Endodermal cell (in vitro differentiated cells): ENCODE measurements at regions not wholly inside any gene's neighbourhood (a gene's known extent, or its start where the extent isn't known, plus 50 kb on each side); places are given as distances from the start of the nearest gene placed in this dataset.
"Not testable (repeated sequence)": the region's sequence is repeated elsewhere in the genome, so short reads cannot be mapped to it uniquely, and the experiment has no call there.

ENCODE experiments used
- DNase-seq: peaks from one replicate; pipeline ENCODE4 v3.0.0-alpha.2; 2017
- H3K27ac ChIP-seq: 2 replicates; pipeline ENCODE4 v1.5.1; 2013; ENCODE audit warnings: mild to moderate bottlenecking, low read depth, low read length, moderate library complexity
- H3K27me3 ChIP-seq: 2 replicates; pipeline ENCODE4 v1.6.1; 2013; ENCODE audit warnings: mild to moderate bottlenecking, low read length, moderate library complexity; ENCODE audit not compliant: insufficient read depth, control insufficient read depth, poor library complexity, severe bottlenecking
- H3K36me3 ChIP-seq: 2 replicates; pipeline ENCODE4 v1.7.0; 2013; ENCODE audit warnings: mild to moderate bottlenecking, low read length, moderate library complexity; ENCODE audit not compliant: control insufficient read depth, insufficient read depth
- H3K4me1 ChIP-seq: one replicate; pipeline ENCODE4 v1.7.0; 2013; ENCODE audit warnings: low read length; ENCODE audit not compliant: control insufficient read depth, insufficient read depth
- H3K4me3 ChIP-seq: 2 replicates; pipeline ENCODE4 v1.5.1; 2013; ENCODE audit warnings: mild to moderate bottlenecking, low read length, moderate library complexity
- H3K9ac ChIP-seq: 2 replicates; pipeline ENCODE4 v1.6.1; 2013; ENCODE audit warnings: mild to moderate bottlenecking, low read length, moderate library complexity; ENCODE audit not compliant: poor library complexity, severe bottlenecking; ENCODE audit errors: extremely low read depth
- H3K9me3 ChIP-seq: 2 replicates; pipeline ENCODE4 v1.6.1; 2013; ENCODE audit warnings: mild to moderate bottlenecking, low read length, moderate library complexity; ENCODE audit not compliant: control insufficient read depth
- H3K27ac Mint-ChIP-seq: 2 replicates; pipeline ENCODE4 v1.8.0; 2020; ENCODE audit warnings: mixed read lengths
- H3K27me3 Mint-ChIP-seq: 2 replicates; pipeline ENCODE4 v1.8.0; 2021; ENCODE audit warnings: mild to moderate bottlenecking, mixed read lengths; ENCODE audit not compliant: insufficient read depth
- H3K36me3 Mint-ChIP-seq: 2 replicates; pipeline ENCODE4 v1.8.0; 2020; ENCODE audit warnings: low read depth, mixed read lengths
- H3K4me1 Mint-ChIP-seq: 2 replicates; pipeline ENCODE4 v1.8.0; 2020; ENCODE audit warnings: mixed read lengths
- H3K4me3 Mint-ChIP-seq: 2 replicates; pipeline ENCODE4 v1.8.0; 2020; ENCODE audit warnings: mild to moderate bottlenecking, moderate library complexity, mixed read lengths
- H3K9me3 Mint-ChIP-seq: 2 replicates; pipeline ENCODE4 v1.8.0; 2020; ENCODE audit warnings: mild to moderate bottlenecking, mixed read lengths
- CTCF ChIP-seq: fragments of 200-600 bp; sonication (generic); conservative IDR thresholded peaks from 2 replicates; pipeline ENCODE4 v1.5.0; 2021; ENCODE audit warnings: antibody characterized with exemption, mild to moderate bottlenecking
- WGBS, 2 experiments: methylation state at CpG; one replicate each; pipeline versions ENCODE4 v1.1.5 to v1.1.7; 2013; ENCODE audit warnings: missing lambda C conversion rate in 2 of 2, mixed read lengths in 1 of 2; ENCODE audit not compliant: insufficient coverage in 1 of 2, insufficient read length in 1 of 2; 5-methylcytosine and 5-hydroxymethylcytosine counted together

- Mint-ChIP-seq H3K27ac (no peak overlapping the region), H3K36me3 (peaks cover 10% of the 10 kb centered on the region)
- H3K36me3 ChIP-seq = no peaks in the 10 kb centered on the region
Observed at GRCh38 chr22:11307998-11308397, 4220.0 kb upstream of the OR11H1 start.

GRCh38 chr22:11309777-11310176, 4218.2 kb upstream of the OR11H1 start:
- H3K27ac Mint-ChIP-seq, DNase-seq, H3K27me3 ChIP-seq, H3K9ac ChIP-seq, H3K36me3 ChIP-seq, H3K4me1 Mint-ChIP-seq, H3K27me3 Mint-ChIP-seq, H3K4me3 ChIP-seq, H3K27ac ChIP-seq, H3K4me3 Mint-ChIP-seq, H3K4me1 ChIP-seq, H3K36me3 Mint-ChIP-seq: not testable (repeated sequence)
- peaks cover 98% of the 10 kb centered on the region for H3K9me3 Mint-ChIP-seq
- WGBS, 2 experiments = 67 to 69% methylated on average over 4 of the region's 4 CpGs
- peaks cover 86% of the 10 kb centered on the region for H3K9me3 ChIP-seq

More at GRCh38 chr22:11307998-11308397, 4220.0 kb upstream of the OR11H1 start:
- Mint-ChIP-seq H3K4me1 (no peaks in the 10 kb centered on the region), H3K4me3 (no peak overlapping the region), H3K27me3 (no peaks in the 10 kb centered on the region), H3K9me3 (peaks cover 98% of the 10 kb centered on the region)
- 85 to 87% methylated on average over 9 to 16 of the region's 16 CpGs for WGBS, 2 experiments
- Histone ChIP-seq H3K27ac (no peak overlapping the region), H3K9ac (no peak overlapping the region), H3K9me3 (peaks cover 70% of the 10 kb centered on the region), H3K4me3 (no peak overlapping the region), H3K27me3 (no peaks in the 10 kb centered on the region), H3K4me1 (no peaks in the 10 kb centered on the region)
- TF ChIP-seq CTCF = no peak
- no peak for DNase-seq

GRCh38 chr22:11310647-11311046, 4217.3 kb upstream of the OR11H1 start:
- peaks cover 98% of the 10 kb centered on the region for H3K9me3 Mint-ChIP-seq
- not testable (repeated sequence) for H3K4me3 ChIP-seq, DNase-seq, H3K27ac Mint-ChIP-seq, H3K4me1 Mint-ChIP-seq, H3K4me3 Mint-ChIP-seq, H3K4me1 ChIP-seq, H3K27ac ChIP-seq, H3K36me3 ChIP-seq, H3K27me3 Mint-ChIP-seq, H3K9ac ChIP-seq, H3K27me3 ChIP-seq, H3K36me3 Mint-ChIP-seq
- H3K9me3 ChIP-seq = peaks cover 84% of the 10 kb centered on the region
- WGBS, 2 experiments = 36 to 73% methylated on average over 1 to 3 of the region's 3 CpGs

GRCh38 chr22:11312640-11313039, 4215.4 kb upstream of the OR11H1 start:
- WGBS, 2 experiments = 59 to 65% methylated on average over 7 of the region's 7 CpGs
- not testable (repeated sequence) for H3K4me1 Mint-ChIP-seq, H3K27ac Mint-ChIP-seq, DNase-seq, H3K4me3 Mint-ChIP-seq, H3K9ac ChIP-seq, H3K27me3 ChIP-seq, H3K36me3 Mint-ChIP-seq, H3K4me1 ChIP-seq, H3K36me3 ChIP-seq, H3K4me3 ChIP-seq, H3K27me3 Mint-ChIP-seq, H3K27ac ChIP-seq
- H3K9me3 ChIP-seq = peaks cover 74% of the 10 kb centered on the region
- peaks cover 94% of the 10 kb centered on the region for H3K9me3 Mint-ChIP-seq

GRCh38 chr22:11313040-11313759, 4214.8 kb upstream of the OR11H1 start:
- H3K27me3 ChIP-seq, H3K9ac ChIP-seq, H3K27me3 Mint-ChIP-seq, H3K4me1 ChIP-seq, H3K4me3 Mint-ChIP-seq, H3K36me3 ChIP-seq, H3K4me1 Mint-ChIP-seq, H3K27ac Mint-ChIP-seq, H3K36me3 Mint-ChIP-seq, H3K4me3 ChIP-seq, DNase-seq, H3K27ac ChIP-seq: not testable (repeated sequence)
- peaks cover 70% of the 10 kb centered on the region for H3K9me3 ChIP-seq
- H3K9me3 Mint-ChIP-seq = peaks cover 94% of the 10 kb centered on the region
- 53% methylated on average over 4 of the region's 5 CpGs; no CpG with 5 or more reads in 1 of the 2 experiments for WGBS, 2 experiments

- WGBS, 2 experiments = 75 to 78% methylated on average over 16 to 18 of the region's 18 CpGs
- H3K36me3 ChIP-seq, H3K36me3 Mint-ChIP-seq, H3K9ac ChIP-seq, H3K4me3 ChIP-seq, H3K27ac Mint-ChIP-seq, H3K4me3 Mint-ChIP-seq, H3K27me3 Mint-ChIP-seq, H3K4me1 ChIP-seq, DNase-seq, H3K4me1 Mint-ChIP-seq, H3K27me3 ChIP-seq, H3K27ac ChIP-seq: not testable (repeated sequence)
- peaks cover 29% of the 10 kb centered on the region for H3K9me3 ChIP-seq
- peaks cover 62% of the 10 kb centered on the region for H3K9me3 Mint-ChIP-seq
Observed at GRCh38 chr22:11318633-11319032, 4209.4 kb upstream of the OR11H1 start.
